ENCODE measurements at regions not wholly inside any gene's neighbourhood (a gene's known extent, or its start where the extent isn't known, plus 50 kb on each side); places are given as distances from the start of the nearest gene placed in this dataset.
A peak's percentile ranks its signal among the peaks of the same experiment; 100 is the strongest.
"Not testable (repeated sequence)": the region's sequence is repeated elsewhere in the genome, so short reads cannot be mapped to it uniquely, and the experiment has no call there.

- H3K4me1 ChIP-seq (ENCODE audit: control insufficient read depth, insufficient read depth, low read length), result peaks cover 5% of the 10 kb centered on the region
- H3K4me3 ChIP-seq (ENCODE audit: low read depth, low read length), result no peak overlapping the region
- DNase-seq (ENCODE audit: low read depth in 4 of 6, low spot score in 6 of 6), result no peak
- no peak overlapping the region for H3K27ac ChIP-seq (ENCODE audit: low read depth, low read length)
- no peaks in the 10 kb centered on the region for H3K27me3 ChIP-seq (ENCODE audit: control insufficient read depth, insufficient read depth, low read length)
- H3K9me3 ChIP-seq (ENCODE audit: control insufficient read depth, insufficient read depth, low read length), result no peaks in the 10 kb centered on the region
- H3K36me3 ChIP-seq (ENCODE audit: control insufficient read depth, insufficient read depth, low read length), result no peaks in the 10 kb centered on the region
- WGBS (ENCODE audit: insufficient coverage), result 92% methylated on average over 9 of the region's 12 CpGs
These were observed 121.5 kb upstream of the RNF32 start for GRCh38 chr7:156519070-156519469.

- Histone ChIP-seq H3K4me3 (ENCODE audit: low read depth, low read length) (no peak overlapping the region), H3K4me1 (ENCODE audit: control insufficient read depth, insufficient read depth, low read length) (peaks cover 5% of the 10 kb centered on the region), H3K9me3 (ENCODE audit: control insufficient read depth, insufficient read depth, low read length) (no peaks in the 10 kb centered on the region), H3K36me3 (ENCODE audit: control insufficient read depth, insufficient read depth, low read length) (no peaks in the 10 kb centered on the region), H3K27ac (ENCODE audit: low read depth, low read length) (no peak overlapping the region), H3K27me3 (ENCODE audit: control insufficient read depth, insufficient read depth, low read length) (no peaks in the 10 kb centered on the region)
- DNase-seq (ENCODE audit: low read depth in 4 of 6, low spot score in 6 of 6), result no peak
- 98% methylated on average over 4 of the region's 7 CpGs for WGBS (ENCODE audit: insufficient coverage)
These were observed 122.1 kb upstream of the RNF32 start for GRCh38 chr7:156518466-156518865.

- 66% methylated on average over 8 of the region's 8 CpGs for WGBS (ENCODE audit: insufficient coverage)
- H3K36me3 ChIP-seq (ENCODE audit: control insufficient read depth, insufficient read depth, low read length); H3K4me3 ChIP-seq (ENCODE audit: low read depth, low read length); H3K27ac ChIP-seq (ENCODE audit: low read depth, low read length); DNase-seq (ENCODE audit: low read depth in 4 of 6, low spot score in 6 of 6); H3K27me3 ChIP-seq (ENCODE audit: control insufficient read depth, insufficient read depth, low read length); H3K9me3 ChIP-seq (ENCODE audit: control insufficient read depth, insufficient read depth, low read length); H3K4me1 ChIP-seq (ENCODE audit: control insufficient read depth, insufficient read depth, low read length): not testable (repeated sequence)
These were observed 122.7 kb upstream of the RNF32 start for GRCh38 chr7:156517858-156518257.

- H3K4me1 ChIP-seq (ENCODE audit: control insufficient read depth, insufficient read depth, low read length), result peaks cover 5% of the 10 kb centered on the region
- WGBS (ENCODE audit: insufficient coverage), result 82% methylated on average over 2 of the region's 2 CpGs
- H3K4me3 ChIP-seq (ENCODE audit: low read depth, low read length), result no peak overlapping the region
- H3K9me3 ChIP-seq (ENCODE audit: control insufficient read depth, insufficient read depth, low read length), result no peaks in the 10 kb centered on the region
- H3K27ac ChIP-seq (ENCODE audit: low read depth, low read length), result no peak overlapping the region
- DNase-seq (ENCODE audit: low read depth in 4 of 6, low spot score in 6 of 6), result no peak
- no peaks in the 10 kb centered on the region for H3K36me3 ChIP-seq (ENCODE audit: control insufficient read depth, insufficient read depth, low read length)
- no peaks in the 10 kb centered on the region for H3K27me3 ChIP-seq (ENCODE audit: control insufficient read depth, insufficient read depth, low read length)
These were observed 123.7 kb upstream of the RNF32 start for GRCh38 chr7:156516791-156517378.

- H3K4me1 ChIP-seq (ENCODE audit: control insufficient read depth, insufficient read depth, low read length), result peaks cover 5% of the 10 kb centered on the region
- H3K9me3 ChIP-seq (ENCODE audit: control insufficient read depth, insufficient read depth, low read length), result peaks cover 3% of the 10 kb centered on the region
- H3K27me3 ChIP-seq (ENCODE audit: control insufficient read depth, insufficient read depth, low read length), result no peaks in the 10 kb centered on the region
- no peaks in the 10 kb centered on the region for H3K36me3 ChIP-seq (ENCODE audit: control insufficient read depth, insufficient read depth, low read length)
- H3K4me3 ChIP-seq (ENCODE audit: low read depth, low read length), result no peak overlapping the region
- 36% methylated on average over 21 of the region's 29 CpGs for WGBS (ENCODE audit: insufficient coverage)
- H3K27ac ChIP-seq (ENCODE audit: low read depth, low read length), result no peak overlapping the region
- peak in 2 of 6 donors; percentile 18 to 45 for DNase-seq (ENCODE audit: low read depth in 4 of 6, low spot score in 6 of 6)
These were observed 124.4 kb upstream of the RNF32 start for GRCh38 chr7:156515911-156516790.

- Histone ChIP-seq H3K27ac (ENCODE audit: low read depth, low read length) (no peak overlapping the region), H3K4me1 (ENCODE audit: control insufficient read depth, insufficient read depth, low read length) (peaks cover 5% of the 10 kb centered on the region), H3K9me3 (ENCODE audit: control insufficient read depth, insufficient read depth, low read length) (peaks cover 5% of the 10 kb centered on the region), H3K4me3 (ENCODE audit: low read depth, low read length) (no peak overlapping the region), H3K27me3 (ENCODE audit: control insufficient read depth, insufficient read depth, low read length) (no peaks in the 10 kb centered on the region), H3K36me3 (ENCODE audit: control insufficient read depth, insufficient read depth, low read length) (no peaks in the 10 kb centered on the region)
- DNase-seq (ENCODE audit: low read depth in 4 of 6, low spot score in 6 of 6), result no peak
- WGBS (ENCODE audit: insufficient coverage), result 85% methylated on average over 6 of the region's 7 CpGs
These were observed 125.7 kb upstream of the RNF32 start for GRCh38 chr7:156514851-156515250.

GRCh38 chr7:156511426-156511825 lies 129.1 kb upstream of the RNF32 start:
- Histone ChIP-seq H3K27me3 (ENCODE audit: control insufficient read depth, insufficient read depth, low read length) (no peaks in the 10 kb centered on the region), H3K9me3 (ENCODE audit: control insufficient read depth, insufficient read depth, low read length) (peaks cover 5% of the 10 kb centered on the region), H3K4me1 (ENCODE audit: control insufficient read depth, insufficient read depth, low read length) (peaks cover 5% of the 10 kb centered on the region), H3K4me3 (ENCODE audit: low read depth, low read length) (no peak overlapping the region), H3K27ac (ENCODE audit: low read depth, low read length) (no peak overlapping the region), H3K36me3 (ENCODE audit: control insufficient read depth, insufficient read depth, low read length) (no peaks in the 10 kb centered on the region)
- WGBS (ENCODE audit: insufficient coverage), result no CpG with 5 or more reads among the region's 2 CpGs
- no peak for DNase-seq (ENCODE audit: low read depth in 4 of 6, low spot score in 6 of 6)

GRCh38 chr7:156510966-156511365 lies 129.6 kb upstream of the RNF32 start:
- H3K4me1 ChIP-seq (ENCODE audit: control insufficient read depth, insufficient read depth, low read length), result peaks cover 3% of the 10 kb centered on the region
- no peaks in the 10 kb centered on the region for H3K27me3 ChIP-seq (ENCODE audit: control insufficient read depth, insufficient read depth, low read length)
- H3K36me3 ChIP-seq (ENCODE audit: control insufficient read depth, insufficient read depth, low read length), result no peaks in the 10 kb centered on the region
- H3K27ac ChIP-seq (ENCODE audit: low read depth, low read length), result no peak overlapping the region
- DNase-seq (ENCODE audit: low read depth in 4 of 6, low spot score in 6 of 6), result no peak
- H3K9me3 ChIP-seq (ENCODE audit: control insufficient read depth, insufficient read depth, low read length), result peaks cover 5% of the 10 kb centered on the region
- no peak overlapping the region for H3K4me3 ChIP-seq (ENCODE audit: low read depth, low read length)

GRCh38 chr7:156509216-156509615 lies 131.4 kb upstream of the RNF32 start:
- H3K27ac ChIP-seq (ENCODE audit: low read depth, low read length), result no peak overlapping the region
- no peak overlapping the region for H3K4me3 ChIP-seq (ENCODE audit: low read depth, low read length)
- peaks cover 5% of the 10 kb centered on the region for H3K9me3 ChIP-seq (ENCODE audit: control insufficient read depth, insufficient read depth, low read length)
- DNase-seq (ENCODE audit: low read depth in 4 of 6, low spot score in 6 of 6), result no peak
- 93% methylated on average over 3 of the region's 3 CpGs for WGBS (ENCODE audit: insufficient coverage)
- H3K36me3 ChIP-seq (ENCODE audit: control insufficient read depth, insufficient read depth, low read length), result no peaks in the 10 kb centered on the region
- no peaks in the 10 kb centered on the region for H3K27me3 ChIP-seq (ENCODE audit: control insufficient read depth, insufficient read depth, low read length)
- H3K4me1 ChIP-seq (ENCODE audit: control insufficient read depth, insufficient read depth, low read length), result no peaks in the 10 kb centered on the region

- no peak for DNase-seq (ENCODE audit: low read depth in 4 of 6, low spot score in 6 of 6)
- no peaks in the 10 kb centered on the region for H3K27me3 ChIP-seq (ENCODE audit: control insufficient read depth, insufficient read depth, low read length)
- no peak overlapping the region for H3K4me3 ChIP-seq (ENCODE audit: low read depth, low read length)
- whole genome bisulfite sequencing (ENCODE audit: insufficient coverage), result 75% methylated on average over 9 of the region's 10 CpGs
- no peak overlapping the region for H3K27ac ChIP-seq (ENCODE audit: low read depth, low read length)
- no peaks in the 10 kb centered on the region for H3K4me1 ChIP-seq (ENCODE audit: control insufficient read depth, insufficient read depth, low read length)
- no peaks in the 10 kb centered on the region for H3K9me3 ChIP-seq (ENCODE audit: control insufficient read depth, insufficient read depth, low read length)
- H3K36me3 ChIP-seq (ENCODE audit: control insufficient read depth, insufficient read depth, low read length), result no peaks in the 10 kb centered on the region
These were observed 134.7 kb upstream of the RNF32 start for GRCh38 chr7:156505876-156506275.

All from spinal cord (tissue), 9 donors.